GM19467 (cell line): ENCODE measurements at regions not wholly inside any gene's neighbourhood (a gene's known extent, or its start where the extent isn't known, plus 50 kb on each side); places are given as distances from the start of the nearest gene placed in this dataset.
"Not testable (repeated sequence)": the region's sequence is repeated elsewhere in the genome, so short reads cannot be mapped to it uniquely, and the experiment has no call there.

Experiments
- ATAC-seq: cut with Tn5 transposase; IDR thresholded peaks from one replicate; pipeline ENCODE4 v1.9.1; 2021; ENCODE audit warnings: mild to moderate bottlenecking, moderate library complexity; ENCODE audit not compliant: unreplicated experiment

DNA sequence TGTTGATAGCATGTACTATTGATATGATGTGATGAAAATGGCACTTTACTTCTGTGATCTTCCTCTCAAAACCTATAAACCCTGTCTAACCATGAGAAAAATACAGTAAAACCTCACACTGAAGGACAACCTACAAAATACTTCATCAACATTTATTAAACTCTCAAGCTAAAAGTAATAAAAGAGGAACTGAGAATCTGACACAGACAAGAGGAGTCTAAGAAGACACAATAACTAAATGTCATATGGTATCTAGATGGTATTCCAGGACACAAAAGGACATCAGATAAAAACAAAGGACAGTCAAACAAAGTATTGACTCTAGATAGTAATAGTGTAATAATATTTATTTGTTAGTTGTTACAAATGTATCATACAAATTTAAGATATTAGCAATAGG is 655.3 kb downstream of the SH3BGRL start:
- ATAC-seq = no peak

DNA sequence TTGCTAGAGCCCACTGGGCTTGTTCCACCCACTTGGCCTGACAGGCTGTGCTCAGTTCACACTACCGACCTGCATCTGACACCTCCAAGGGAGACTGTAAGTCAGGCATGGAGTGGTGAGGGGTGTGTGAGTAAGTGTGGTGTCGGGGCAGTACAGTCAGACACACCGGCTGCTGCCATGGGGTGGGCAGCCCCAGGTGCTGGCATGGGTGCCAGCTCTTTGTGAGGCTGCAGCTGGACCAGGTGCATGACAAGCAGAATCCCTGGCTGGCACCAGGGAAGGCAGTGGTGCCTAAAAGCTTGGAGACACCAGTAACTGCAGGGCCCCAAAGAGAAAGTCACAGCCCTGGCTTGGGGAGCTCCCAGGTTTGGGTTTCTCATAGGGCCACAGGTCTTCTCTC is 665.0 kb downstream of the SH3BGRL start:
- ATAC-seq = no peak

DNA sequence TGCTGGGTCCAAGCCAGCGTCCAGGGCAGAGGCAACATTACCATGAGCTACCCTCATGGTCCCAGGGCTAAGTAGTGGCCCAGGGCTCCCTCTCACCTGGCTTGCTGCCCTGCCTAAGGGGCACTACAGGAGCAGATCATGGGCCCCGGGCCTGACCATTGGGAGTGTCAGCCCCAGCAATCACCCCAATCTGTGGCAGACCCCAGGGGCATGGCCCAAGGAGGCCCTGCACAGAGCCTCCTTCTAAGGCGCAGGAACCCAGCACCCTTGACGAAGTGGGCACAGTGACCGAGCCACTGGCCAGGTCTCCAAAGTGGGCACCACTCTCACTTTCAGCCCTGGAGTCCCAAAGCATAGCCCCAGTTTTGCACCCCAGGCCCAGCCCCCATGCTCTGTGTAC is 667.1 kb downstream of the SH3BGRL start:
- ATAC-seq = no peak

DNA sequence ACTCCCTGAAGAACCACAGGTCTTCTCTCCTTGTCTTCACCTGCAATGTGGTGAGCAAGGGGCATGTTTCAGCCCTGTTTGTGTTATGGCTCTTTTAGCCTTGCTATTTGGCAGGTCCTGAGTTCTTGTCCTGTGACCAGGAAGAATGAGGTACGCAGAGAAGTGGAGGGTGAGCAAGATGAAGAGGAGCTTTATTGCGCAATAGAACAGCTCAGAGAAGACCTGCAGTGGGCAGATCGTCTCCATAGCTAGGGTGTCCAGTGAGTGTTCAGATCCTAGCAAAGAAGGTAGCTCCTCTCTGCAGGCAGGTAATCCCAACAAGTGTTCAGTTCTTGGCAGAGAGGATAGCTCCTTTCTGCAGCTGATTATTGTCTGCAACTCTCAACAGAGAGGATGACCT is 672.9 kb downstream of the SH3BGRL start:
- no peak for ATAC-seq

DNA sequence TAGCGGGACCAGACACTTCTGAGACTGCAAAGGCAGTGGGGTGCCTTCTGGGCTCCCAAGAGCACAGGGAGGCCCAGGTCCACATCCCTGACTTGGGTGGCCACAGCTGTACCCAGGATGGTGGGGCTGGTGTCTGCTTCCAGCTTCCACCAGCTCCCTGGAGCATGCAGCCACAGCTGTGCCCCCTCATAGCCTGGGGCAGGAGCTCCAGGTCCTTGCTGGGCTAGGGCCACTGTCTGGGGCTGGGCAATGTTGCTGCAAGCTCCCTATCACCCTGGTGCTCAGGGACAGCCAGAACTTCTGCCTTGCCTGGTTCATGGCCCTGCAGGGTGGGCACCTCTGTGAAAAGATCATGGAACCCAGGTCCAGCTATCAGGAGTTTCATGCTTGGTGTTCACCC is 673.9 kb downstream of the SH3BGRL start:
- no peak for ATAC-seq

DNA sequence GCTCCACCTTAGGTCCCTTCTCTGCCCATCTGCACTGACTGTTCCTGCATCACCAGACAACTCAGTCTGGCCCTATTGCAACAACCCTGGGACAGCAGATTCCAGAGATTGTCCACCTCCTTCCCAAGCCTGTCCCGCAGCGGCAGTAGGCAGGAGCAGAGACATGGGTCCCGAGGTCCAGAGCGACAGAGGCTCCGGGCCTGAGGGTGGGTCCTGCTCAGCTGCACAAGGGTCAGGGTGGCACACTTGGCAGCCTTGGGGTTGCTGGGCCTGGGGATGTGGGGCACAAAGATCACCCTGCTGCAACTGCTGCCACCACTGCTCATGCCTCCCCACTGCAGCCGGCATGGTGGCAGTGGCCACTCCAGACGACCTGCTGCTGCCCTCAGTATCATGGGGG is 674.5 kb downstream of the SH3BGRL start:
- no peak for ATAC-seq

DNA sequence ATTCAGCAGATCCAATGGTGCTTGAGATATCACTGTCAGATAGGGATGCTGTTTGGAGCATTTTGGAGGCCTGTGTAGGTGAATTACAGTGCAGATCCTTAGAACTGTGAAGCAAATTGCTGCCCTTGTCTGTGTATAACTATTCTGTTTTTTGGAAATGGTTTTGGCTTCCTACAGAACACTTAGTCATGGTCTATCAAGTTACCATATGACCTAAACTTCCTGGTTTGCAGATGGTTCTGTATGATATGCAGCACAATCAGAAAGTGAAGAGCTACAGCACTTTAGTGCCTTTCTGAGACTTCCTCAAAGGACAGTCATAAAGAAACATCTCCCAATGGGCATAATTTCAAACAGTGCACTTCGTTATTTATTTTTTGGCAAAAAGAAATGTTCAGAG is 688.6 kb downstream of the SH3BGRL start:
- ATAC-seq = no peak

DNA sequence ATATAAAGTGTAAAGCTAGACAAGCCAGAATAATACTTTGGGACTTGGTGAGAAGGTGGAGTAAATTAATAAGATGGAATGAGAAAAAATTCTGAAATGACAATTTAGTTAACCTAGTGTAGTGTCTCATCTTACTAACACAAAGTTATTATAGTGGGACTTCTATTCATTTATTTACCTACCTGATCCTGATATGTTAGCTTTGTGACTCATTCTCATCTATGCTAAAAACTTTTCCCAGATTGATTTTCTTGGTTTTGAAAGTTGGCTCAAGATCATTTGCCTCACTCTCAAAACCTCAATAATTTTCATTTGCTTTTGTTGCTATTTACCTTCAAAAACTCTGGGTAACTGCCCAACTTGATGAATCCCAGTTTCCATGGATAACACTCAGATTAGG is 698.6 kb downstream of the SH3BGRL start:
- ATAC-seq = no peak

DNA sequence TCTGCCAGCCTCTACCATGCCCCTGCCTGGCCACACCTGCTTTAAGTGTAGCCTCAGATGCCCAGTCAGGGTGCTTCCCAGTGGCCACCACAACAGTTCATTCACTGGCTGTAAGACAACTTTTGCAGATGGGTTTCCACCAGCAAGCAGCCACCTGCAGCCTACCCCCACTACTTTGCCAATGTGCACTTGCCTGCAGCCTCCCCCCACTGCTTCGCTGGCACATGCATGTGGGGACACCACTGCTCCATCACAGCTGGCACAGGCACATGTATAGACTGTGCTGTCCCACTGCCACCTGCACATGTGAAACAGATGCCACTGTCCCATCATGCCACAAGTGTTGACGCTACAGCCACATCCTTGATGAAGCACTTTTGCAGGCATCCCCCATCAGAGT is 723.9 kb downstream of the SH3BGRL start:
- ATAC-seq = no peak

DNA sequence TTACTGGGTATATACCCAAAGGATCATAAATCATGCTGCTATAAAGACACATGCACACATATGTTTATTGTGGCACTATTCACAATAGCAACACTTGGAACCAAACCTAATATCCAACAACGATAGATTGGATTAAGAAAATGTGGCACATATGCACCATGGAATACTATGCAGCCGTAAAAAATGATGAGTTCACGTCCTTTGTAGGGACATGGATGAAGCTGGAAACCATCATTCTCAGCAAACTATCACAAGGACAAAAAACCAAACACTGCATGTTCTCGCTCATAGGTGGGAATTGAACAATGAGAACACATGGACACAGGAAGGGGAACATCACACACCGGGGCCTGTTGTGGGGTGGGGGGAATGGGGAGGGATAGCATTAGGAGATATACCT is 744.0 kb downstream of the SH3BGRL start:
- ATAC-seq = not testable (repeated sequence)

DNA sequence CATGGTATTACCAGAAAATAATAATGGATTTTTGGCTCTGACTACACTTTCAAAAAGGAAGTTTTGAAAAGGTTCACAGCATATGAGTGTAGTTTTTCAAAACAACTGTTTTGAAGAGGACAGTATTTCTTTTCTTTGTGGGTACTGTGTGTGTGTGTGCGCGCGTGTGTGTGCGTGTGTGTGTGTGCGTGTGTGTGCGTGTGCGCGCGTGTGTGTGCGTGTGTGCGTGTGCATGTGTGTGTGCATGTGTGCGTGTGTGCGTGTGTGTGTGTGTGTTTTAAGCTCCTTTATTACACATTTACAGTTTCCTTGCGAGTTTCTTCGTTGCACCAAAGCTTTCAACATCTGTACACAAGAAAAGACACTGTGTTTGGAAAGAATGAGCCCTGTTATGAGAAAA is 755.4 kb downstream of the SH3BGRL start:
- no peak for ATAC-seq

DNA sequence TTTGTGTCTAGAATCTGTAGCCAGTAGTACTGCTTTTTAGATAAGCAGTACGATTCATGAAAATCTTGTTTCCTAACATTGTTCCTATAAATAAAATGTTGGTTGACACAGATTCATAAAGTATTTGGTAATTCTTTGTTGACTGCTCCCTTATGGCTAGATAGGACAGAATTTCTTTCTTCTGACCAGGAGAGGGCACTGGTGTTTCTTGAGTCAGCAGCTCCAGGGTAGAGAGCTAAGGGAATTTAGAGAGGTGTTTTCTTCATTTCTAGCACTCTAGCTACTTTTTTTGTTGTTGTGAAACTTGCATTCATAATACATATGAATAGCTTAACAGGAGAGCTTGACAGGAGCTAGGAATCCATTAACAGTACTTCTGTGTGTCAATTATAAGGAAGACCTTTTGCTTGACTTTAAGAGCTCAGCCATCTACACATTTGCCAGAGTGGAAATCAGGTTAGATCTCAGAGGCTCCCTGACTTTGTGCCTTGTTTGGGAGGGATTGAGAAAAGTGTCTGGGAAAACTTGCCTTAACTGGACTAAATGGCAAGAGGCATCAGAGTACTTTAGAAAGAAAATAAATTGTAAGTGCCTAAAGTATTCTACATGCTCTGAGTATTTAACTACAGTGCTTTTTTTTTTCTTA is 756.1 kb downstream of the SH3BGRL start:
- peak; percentile 79 for ATAC-seq

DNA sequence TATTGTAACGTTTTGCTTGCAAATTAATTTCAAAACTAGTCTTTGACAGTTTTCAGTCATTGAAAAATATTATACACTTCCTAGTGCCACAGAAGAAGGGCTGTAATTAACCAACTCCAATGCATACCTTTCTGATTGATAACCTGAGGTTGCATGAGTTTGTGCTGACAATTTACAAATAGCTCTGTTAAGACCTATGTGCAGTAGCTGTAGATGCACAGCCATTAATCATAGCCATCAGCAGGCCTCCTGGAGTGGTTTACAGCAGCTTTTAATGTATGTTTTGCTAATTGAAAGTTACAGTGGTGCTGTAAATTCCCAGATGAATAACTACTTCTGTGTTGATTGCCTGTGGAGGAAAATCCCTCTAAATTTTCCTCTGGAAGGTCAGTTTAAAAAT is 758.1 kb downstream of the SH3BGRL start:
- ATAC-seq = no peak

DNA sequence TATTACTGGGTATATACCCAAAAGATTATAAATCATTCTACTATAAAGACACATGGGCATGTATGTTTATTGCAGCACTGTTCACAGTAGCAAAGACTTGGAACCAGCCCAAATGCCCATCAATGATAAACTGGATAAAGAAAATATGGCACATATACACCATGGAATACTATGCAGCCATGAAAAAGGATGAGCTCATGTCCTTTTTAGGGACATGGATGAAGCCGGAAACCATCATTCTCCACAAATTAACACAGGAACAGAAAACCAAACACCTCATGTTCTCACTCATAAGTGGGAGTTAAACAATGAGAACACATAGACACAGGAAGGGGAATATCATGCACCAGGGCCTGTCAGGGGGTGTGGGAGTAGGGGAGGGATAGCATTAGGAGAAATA is 772.5 kb downstream of the SH3BGRL start:
- not testable (repeated sequence) for ATAC-seq

DNA sequence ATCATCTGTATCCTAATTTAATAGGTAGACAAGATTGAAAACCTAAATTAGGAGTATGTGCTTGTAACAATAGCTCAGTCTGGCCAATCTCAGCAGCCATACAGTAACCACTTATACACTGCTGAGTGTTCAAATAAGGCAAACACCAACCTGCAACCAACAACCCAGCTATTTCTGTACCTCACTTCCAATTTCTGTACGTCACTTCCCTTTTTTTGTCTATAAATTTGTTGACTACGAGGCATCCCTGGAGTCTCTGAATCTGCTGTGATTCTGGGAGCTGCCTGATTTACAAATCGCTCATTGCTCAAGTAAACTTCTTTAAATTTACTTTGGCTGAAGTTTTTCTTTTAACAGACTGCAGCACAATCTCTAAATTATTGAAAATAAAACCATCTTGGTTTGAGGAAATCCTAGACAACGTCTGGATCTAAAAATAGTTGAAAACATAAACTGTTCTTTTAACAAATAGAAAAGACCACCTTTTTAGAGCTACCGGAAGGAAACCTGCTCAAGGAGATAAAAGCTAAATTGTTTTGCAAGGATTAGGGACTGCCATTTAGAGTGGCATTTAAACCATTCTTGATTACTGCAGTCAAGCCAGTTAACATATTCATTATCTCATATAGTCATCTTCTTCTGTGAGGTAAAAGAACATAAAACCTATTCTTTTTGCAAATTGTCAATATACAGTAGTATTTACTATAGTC is 778.1 kb downstream of the SH3BGRL start:
- no peak for ATAC-seq

DNA sequence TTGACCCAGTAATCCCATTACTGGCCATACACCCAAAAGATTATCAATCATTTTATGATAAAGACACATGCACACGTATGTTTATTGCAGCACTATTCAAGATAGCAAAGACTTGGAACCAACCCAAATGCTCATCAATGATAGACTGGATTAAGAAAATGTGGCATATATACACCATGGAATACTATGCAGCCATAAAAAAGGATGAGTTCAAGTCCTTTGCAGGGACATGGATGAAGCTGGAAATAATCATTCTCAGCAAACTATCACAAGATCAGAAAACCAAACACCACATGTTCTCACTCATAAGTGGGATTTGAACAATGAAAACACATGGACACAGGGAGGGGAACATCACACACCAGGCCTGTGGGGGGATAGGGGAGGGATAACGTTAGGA is 785.3 kb downstream of the SH3BGRL start:
- not testable (repeated sequence) for ATAC-seq

DNA sequence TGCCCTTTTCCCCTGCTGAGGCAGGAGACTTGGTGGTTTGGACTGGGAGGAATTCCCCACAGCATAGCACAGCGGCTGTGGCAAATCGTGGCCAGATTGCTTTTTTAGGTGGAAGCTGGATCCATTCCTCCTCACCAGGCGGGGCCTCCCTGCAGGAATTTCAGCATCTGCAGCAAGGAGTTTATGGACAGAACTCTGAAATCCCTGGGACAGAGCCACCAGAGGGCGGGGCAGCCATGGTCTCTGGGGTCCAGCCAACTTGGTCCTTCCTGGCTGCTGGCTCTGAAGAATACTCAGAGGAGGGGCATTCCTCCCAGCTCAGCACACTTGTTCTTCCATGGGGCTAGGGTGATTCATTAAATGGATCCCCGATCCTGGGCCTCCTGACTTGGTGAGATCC is 794.3 kb downstream of the SH3BGRL start:
- ATAC-seq = no peak

DNA sequence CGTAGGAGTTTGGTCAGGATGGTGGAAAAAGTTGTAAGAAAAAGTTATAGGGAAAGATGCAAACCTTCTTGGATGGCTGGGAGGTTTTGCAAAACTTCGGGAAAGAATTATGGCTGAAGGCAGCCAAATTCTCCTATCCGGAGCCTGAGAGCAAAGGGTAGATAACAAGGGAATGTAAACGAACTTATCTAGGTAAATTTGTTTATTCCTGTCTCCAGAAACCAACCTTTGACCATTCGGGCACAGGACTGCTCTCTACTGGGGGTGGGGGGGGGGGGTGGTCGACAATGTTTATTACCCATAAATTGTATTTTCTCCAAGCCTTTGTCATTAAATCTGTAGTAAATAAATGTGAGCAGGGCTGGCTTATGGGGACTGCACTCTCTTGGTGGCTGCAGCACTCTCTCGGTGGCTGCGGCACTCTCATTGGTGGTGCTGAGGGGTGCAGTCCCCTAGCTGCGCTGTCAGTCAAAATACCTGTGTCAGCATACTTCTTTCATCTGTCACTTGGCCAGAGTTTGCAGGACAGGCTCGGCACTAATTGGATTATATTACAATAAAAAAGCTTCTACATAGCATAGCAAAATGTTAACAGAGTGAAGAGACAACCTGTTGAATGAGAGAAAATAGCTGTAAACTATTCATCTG is 827.8 kb downstream of the SH3BGRL start:
- no peak for ATAC-seq

DNA sequence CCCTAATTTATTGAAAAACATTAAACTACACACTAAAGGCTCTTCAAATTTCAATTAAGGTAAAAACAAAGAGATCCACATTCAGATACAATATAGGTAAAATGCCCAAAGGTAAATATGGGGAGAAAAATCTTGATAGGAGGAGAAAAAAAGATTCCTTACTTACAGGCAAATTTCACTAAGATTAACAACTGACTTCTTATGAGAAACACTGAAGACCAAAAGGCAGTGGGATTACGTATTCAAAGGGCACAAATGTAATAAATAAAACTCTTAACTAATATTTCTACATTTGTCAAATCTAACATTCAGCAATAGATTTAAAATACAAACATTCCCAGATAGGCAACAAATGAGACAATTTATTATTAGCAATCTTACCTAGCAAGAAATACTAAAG is 829.3 kb downstream of the SH3BGRL start:
- ATAC-seq = no peak

DNA sequence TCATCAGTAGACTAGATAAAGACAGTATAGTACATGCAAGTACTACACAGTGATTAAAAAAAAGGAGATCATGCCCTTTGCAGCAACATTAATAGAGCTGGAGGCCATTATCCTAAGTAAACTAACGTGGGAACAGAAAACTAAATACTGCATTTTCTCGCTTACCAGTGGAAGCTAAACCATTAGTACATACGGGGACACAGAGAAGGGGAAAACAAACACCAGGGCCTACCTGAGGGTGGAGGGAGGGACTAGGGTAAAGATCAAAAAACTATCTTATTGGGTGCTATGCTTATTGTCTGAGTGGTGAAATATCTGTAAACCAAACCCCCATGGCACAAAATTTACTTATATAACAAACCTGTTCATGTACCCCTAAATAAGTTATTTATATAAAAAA is 836.9 kb downstream of the SH3BGRL start:
- ATAC-seq = no peak

DNA sequence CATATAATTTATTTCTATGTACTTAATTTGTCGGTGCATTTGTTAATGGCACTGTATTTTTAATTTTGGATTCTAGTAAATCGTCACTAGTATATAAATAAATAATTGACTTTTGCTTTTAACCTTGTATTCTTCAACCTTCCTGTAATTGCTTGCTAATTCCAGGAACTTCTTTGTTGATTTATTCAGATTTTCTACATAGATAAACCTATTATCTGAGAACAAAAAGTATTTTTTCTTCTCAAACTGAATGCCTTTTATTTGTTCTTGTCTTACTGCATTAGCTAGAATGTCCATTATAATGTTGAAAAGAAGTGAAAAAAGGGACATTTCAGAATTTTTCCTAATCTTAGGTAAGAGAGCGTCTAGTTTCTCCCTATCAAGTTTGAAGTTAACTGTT is 839.1 kb downstream of the SH3BGRL start:
- no peak for ATAC-seq

DNA sequence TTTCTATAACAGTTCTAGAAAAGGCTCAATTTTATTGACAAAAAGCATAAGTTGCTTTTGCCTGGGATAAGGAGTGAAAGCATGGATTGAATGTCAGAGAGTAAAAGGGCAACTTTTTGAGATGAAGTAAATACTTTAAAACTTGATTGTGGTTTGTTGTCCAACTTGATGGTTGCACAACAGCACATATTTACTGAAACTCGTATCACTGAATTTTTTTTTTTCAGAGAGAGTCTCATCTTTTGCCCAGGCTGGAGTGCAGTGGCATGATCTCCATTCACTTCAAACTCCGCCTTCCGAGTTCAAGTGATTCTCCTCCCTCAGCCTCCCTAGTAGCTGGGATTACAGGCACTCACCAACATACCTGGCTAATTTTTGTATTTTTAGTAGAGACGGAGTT is 856.8 kb downstream of the SH3BGRL start:
- no peak for ATAC-seq
